GM21390 (cell line): ENCODE measurements at regions not wholly inside any gene's neighbourhood (a gene's known extent, or its start where the extent isn't known, plus 50 kb on each side); places are given as distances from the start of the nearest gene placed in this dataset.
"Not testable (repeated sequence)": the region's sequence is repeated elsewhere in the genome, so short reads cannot be mapped to it uniquely, and the experiment has no call there.

Source experiments
- ATAC-seq: cut with Tn5 transposase; IDR thresholded peaks from one replicate; pipeline ENCODE4 v1.9.1; 2021; ENCODE audit not compliant: unreplicated experiment

- no peak for ATAC-seq
Observed at GRCh38 chr6:112575309-112575834, 228.2 kb downstream of the RFPL4B start.

- ATAC-seq: no peak
Observed at GRCh38 chr6:112576423-112576822, 229.3 kb downstream of the RFPL4B start.

- no peak for ATAC-seq
Observed at GRCh38 chr6:112579601-112580000, 232.5 kb downstream of the RFPL4B start.

GRCh38 chr6:112581015-112581414, 233.9 kb downstream of the RFPL4B start:
- ATAC-seq: no peak

- ATAC-seq: no peak
Observed at GRCh38 chr6:112590326-112590725, 243.2 kb downstream of the RFPL4B start.

- no peak for ATAC-seq
Observed at GRCh38 chr6:112591329-112591728, 244.2 kb downstream of the RFPL4B start.

GRCh38 chr6:112592159-112592558, 245.0 kb downstream of the RFPL4B start:
- no peak for ATAC-seq

GRCh38 chr6:112594886-112595594, 247.9 kb downstream of the RFPL4B start:
- no peak for ATAC-seq

- no peak for ATAC-seq
Observed at GRCh38 chr6:112595841-112596240, 248.7 kb downstream of the RFPL4B start.

GRCh38 chr6:112597176-112597575, 250.0 kb downstream of the RFPL4B start:
- no peak for ATAC-seq

- no peak for ATAC-seq
Observed at GRCh38 chr6:112600168-112600567, 253.0 kb downstream of the RFPL4B start.

- no peak for ATAC-seq
Observed at GRCh38 chr6:112603726-112604125, 256.6 kb downstream of the RFPL4B start.

- no peak for ATAC-seq
Observed at GRCh38 chr6:112606656-112607435, 259.7 kb downstream of the RFPL4B start.

- not testable (repeated sequence) for ATAC-seq
Observed at GRCh38 chr6:112608925-112609324, 261.8 kb downstream of the RFPL4B start.

- no peak for ATAC-seq
Observed at GRCh38 chr6:112613410-112613809, 266.3 kb downstream of the RFPL4B start.

- no peak for ATAC-seq
Observed at GRCh38 chr6:112618849-112619248, 271.7 kb downstream of the RFPL4B start.

GRCh38 chr6:112620812-112621569, 273.9 kb downstream of the RFPL4B start:
- peak; percentile 60 for ATAC-seq

GRCh38 chr6:112622036-112622435, 274.9 kb downstream of the RFPL4B start:
- no peak for ATAC-seq

- ATAC-seq: peak; percentile 54
Observed at GRCh38 chr6:112626468-112627082, 279.4 kb downstream of the RFPL4B start.

- no peak for ATAC-seq
Observed at GRCh38 chr6:112634376-112634775, 287.2 kb downstream of the RFPL4B start.
